KG1 (cell line): ENCODE measurements at regions not wholly inside any gene's neighbourhood (a gene's known extent, or its start where the extent isn't known, plus 50 kb on each side); places are given as distances from the start of the nearest gene placed in this dataset.
"Not testable (repeated sequence)": the region's sequence is repeated elsewhere in the genome, so short reads cannot be mapped to it uniquely, and the experiment has no call there.

ENCODE experiments used
- DNase-seq: peaks from one replicate; lab custom pipeline; 2025; lab: John Stamatoyannopoulos, UW

DNA sequence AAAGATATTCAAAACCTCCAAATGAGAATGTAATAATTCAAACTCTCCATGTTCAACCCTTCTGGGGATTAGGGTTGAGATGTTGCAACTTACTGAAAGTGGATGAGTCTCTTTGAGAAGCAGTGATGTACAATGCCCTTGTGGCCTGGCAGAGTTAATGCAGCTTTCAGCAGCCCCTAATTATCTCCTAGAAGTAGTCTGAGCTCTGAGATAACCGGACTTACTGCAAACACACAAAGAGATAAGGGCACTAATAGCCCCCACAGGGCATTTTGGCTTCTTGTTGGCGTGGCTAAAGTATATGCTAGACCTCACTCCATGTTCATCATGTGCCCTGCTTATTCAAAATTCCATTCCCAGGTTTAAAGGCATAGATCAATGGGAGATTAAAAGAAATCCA, 404.7 kb downstream of the NEBL start:
- no peak for DNase-seq

DNA sequence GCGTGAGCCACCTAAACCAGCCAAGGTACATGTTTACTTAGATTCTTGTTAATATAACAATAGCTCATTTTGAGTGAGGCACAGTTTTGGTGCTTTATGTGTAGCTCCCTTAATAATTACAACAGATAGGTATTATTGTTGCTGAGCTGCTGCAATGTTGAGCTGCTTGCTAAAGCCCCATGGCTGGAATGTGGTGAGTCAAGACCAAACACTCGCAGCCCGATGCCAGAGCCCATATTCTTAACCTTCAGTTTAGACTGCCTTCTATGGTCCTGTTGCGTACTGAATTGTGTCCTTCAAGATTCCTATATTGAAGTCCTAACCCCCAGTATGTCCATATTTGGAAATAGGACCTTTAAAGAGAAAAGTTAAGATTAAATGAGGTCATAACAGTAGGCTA, 407.1 kb downstream of the NEBL start:
- DNase-seq, result no peak

DNA sequence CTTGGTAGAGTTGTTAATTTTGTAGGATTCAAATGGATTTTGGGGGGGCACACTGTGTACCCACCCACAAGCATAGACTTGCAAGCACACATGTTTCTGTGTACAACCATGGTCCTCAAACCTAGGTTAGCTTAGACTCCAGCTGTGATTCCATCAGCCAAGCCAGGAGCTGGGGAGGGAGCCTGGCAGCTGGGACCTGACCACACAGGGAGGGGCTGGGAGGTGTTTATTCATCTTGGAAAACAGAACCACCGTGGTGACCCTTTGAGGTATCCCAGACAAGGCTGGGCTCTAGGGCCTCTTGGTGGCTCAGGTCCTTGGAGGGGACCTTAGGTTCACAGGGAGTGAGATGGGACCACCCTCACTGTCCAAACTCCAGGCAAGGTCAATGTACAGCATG, 410.3 kb downstream of the NEBL start:
- DNase-seq, result no peak

DNA sequence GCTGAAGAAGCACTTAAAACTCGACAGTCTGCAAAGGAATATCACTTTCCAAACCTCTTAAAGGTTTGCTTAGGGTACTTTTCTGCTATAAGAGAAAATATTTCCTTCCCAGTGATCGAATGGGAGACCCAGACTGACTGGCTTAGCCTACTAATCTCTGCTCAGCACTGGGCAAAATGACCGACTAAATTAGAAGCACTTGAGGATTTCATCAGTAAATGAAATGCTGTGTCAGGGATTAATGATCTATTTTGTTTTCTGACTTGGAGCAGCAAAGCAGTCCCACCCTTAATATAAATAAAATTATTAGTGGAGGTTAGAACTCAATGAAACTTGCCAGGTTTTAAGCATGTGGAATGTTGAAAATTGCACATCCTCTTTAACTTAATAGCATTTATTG, 411.6 kb downstream of the NEBL start:
- DNase-seq, result no peak

DNA sequence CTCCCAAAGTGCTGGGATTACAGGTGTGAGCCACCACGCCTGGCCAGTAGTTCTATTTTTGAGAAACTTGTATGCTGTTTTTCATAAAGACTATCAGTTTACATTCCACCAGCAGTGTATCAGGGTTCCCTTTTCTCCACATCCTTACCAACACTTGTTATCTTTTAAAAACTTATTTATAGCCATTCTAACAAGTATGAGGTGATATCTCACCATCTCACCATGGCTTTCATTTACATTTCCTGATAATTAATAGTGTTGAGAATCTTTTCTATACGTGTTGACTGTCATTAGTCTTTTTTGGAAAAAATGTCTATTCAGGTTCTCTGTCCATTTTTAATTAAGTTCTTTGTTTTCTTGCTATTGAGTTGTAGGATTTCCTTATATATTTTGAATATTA, 416.1 kb downstream of the NEBL start:
- no peak for DNase-seq

DNA sequence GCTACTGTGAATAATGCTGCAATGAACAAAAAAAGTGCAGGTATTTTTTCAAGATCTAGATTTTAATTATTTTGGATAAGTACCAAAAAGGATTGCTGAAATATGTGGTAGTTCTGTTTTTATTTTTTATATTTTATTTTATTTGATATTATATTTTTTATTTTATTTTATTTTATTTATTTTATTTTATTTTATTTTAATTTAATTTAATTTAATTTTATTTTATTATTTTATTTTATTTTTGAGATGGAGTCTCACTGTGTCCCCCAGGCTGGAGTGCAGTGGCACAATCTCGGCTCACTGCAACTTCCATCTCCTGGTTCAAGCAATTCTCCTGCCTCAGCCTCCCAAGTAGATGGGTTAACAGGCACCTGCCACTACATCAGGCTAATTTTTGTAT, 416.5 kb downstream of the NEBL start:
- DNase-seq, result not testable (repeated sequence)

DNA sequence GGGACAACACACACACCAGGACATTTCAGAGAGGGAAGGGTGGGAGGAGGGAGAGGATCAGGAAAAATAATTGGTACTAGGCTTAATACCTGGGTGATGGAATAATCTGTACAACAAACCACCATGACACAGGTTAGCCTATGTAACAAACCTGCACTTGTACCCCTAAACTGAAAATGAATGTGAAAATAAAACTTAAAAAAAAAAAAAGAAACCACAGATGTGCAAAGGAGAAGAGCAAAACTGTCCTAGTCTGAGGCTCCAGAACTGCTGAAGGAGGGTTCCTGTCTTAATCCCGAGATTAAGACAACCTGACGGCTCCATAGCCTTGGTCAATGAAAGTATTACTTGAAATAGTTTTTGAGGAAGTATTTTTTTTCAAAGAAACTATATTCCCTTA, 423.0 kb downstream of the NEBL start:
- DNase-seq, result no peak

DNA sequence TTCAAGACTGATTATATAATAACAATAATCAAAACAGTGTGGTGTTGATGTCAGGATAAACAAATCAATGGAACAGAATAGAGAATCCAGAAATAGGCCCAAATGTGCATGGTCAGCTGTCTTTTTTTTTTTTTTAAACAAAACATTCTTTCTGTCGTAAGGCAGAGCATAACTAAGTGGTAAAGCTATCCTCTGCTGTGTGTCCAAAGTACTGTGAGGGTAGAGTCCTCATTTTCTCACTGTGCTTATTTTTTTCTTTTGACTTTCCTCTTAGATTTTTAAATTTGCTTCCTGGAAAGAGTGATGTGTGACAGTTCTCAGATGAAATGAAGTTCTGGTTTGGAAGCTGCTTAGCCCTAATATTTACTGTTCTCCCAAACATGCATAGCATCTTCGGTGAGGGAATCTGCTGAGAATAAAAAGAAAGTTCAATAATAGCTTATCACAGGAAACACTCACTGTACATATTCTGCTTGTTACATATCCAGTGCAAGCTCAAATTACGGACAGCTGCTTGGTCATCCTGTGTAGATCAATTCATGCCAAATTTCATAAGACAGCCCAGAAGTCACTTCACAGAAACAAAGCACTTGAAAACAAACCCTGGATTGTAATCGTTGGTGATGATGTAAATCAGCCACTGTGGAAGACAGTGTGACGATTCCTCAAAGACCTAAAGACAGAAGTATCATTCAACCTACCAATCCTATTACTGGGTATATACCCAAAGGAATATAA, 423.9 kb downstream of the NEBL start:
- DNase-seq, result no peak

DNA sequence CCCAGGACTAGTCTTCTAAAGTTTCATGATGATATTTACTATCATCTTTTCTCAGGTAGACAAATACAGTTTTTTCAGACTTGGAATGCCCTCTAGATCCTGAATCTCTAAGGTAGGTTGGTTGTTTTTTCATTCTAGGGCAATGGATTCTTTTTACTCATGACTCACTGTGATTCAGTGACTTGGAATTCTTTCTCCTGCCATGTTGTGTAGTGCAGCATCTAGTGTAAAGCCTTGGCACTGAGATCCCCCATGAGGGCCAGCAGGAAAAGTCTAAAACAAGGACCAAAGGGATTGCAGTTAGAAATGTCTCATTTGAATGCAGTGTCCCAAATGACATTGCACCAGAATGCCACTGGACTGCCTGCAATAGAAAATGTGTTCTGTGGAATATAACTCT, 430.4 kb downstream of the NEBL start:
- DNase-seq, result no peak

DNA sequence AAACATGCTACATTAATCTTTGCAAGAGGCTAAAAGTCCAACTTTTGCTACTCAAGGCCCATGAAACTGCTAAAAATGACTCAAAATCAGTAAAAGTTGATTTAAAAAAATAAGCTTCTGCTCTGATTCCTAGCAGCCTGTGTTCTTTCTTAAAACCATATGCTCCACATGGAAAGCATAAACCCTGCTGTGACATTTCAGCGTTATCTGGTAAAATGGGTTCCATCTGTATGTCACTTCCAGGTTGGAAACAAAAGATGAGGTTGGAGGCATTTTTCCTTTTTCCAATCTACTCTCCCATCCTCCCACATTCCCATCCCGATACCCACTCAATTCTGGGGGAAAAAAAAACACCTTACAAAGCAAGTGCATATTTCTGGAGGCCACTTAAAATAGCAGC, 439.5 kb downstream of the NEBL start:
- no peak for DNase-seq

DNA sequence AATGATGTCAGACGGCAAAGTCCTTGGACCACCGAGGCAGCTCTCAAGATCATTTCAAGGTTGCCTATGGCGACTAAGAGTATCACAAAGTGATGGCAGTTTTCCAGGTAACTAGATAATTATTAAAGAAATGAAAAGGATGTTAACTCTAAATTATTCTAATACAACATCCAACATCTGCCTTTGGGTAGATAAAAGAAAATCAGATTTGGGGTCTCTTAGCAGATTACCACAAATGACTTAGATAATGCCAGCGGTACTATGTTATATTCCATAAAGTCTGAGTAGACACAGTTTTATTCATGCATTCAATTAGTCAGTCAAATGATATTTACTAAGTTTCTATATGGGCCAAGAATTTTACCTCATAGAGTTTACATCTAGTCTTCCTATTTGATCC, 441.3 kb downstream of the NEBL start:
- no peak for DNase-seq

DNA sequence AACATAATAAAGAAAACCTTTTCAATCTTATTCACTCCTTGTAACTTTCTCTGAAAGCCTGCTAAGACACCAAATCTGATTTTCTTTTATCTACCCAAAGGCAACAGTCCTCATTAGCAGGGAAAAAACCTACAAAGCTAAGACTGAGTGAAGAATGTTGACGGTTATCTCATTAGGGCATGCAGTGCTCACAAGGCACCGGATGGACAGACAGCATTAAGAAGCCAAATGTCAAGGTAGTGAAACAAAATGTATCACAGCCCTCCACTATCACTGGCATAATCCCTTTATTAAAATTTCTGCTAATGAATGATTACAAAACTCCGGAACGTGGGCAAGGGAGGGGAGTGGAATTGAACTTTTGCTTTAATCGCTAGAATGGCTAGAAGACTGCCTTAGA, 442.8 kb downstream of the NEBL start:
- DNase-seq, result no peak

DNA sequence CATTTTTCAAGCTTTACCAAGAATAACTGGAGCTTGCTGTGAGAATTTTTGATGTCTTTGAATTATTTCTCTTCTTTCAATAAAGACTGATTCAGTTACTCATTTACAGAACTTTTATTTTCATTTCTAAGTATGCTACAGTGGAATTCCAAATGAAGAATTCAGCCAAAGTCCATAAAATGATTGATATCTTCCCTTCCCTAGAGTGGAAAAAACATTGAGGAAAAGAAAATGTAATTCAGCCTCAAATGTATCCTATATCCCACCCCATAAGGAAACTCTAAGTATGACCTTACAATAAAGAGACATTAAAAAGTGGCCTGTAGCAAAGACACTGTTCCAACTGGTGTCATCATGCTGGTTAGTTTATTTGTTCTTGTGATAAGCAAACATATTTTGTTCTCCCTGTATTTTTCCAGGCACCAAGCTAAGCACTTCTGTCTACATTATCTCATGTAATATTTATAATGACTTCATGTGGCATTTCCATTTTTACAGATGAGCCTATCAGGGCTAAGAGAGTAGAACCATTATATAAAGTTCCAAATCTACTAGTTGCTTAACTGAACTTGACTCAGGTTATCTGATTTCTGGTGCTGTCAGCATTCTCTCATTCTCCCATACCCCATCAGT, 450.4 kb downstream of the NEBL start:
- DNase-seq, result no peak

DNA sequence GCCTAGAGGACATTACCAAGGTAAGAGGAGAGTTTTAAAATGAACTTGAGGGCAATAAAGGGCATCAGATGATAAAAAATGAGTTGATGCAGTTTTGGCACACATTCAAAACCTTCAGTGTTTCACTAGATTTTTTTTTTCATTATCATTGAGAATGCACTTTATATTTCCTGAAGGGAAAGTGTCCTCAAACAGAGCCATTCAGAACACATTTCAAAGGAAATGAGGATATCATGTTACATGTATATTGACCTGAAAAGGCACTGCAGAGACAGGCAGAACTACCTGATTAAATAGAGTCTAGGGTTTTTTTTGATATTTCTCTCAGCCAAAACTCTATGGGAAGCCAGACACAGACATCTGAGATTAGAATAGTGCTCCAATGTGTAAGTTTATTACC, 454.0 kb downstream of the NEBL start:
- no peak for DNase-seq

DNA sequence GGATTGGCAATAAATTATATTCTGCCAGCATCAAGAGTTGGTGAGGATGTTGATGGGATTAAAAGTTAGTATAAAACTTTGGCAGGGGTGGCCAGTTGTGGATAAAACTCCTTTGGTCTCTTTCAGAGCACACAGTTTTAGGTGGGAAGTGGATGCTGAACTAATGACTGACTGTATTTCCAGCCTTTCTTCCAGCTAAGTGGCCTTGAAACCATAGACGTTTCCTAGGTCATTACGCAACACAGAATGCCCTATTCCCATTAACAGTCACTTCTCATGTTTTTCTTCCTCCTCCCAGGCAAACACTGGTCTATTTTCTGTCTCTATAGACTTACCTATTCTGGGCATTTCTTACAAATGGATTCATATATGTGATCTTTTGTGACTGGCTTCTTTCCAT, 467.4 kb downstream of the NEBL start:
- DNase-seq, result no peak

DNA sequence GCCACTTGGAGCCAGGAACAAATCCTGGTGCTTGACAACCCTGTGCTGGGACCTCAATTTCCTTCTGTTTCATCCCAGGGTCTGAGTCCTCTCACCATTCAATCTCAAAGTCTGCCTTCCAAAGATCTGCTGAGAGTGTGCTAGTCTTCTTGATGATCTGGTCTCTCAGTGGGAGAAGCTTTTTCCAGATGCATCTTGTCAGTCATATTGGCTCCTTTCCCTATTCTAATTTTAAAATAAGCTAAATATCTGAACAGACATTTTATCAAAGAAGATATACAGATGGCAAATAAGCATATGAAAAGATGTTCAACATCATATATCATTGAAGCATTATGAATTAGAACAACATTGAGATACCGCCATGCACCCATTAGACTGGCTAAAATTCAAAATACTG, 469.3 kb downstream of the NEBL start:
- no peak for DNase-seq

DNA sequence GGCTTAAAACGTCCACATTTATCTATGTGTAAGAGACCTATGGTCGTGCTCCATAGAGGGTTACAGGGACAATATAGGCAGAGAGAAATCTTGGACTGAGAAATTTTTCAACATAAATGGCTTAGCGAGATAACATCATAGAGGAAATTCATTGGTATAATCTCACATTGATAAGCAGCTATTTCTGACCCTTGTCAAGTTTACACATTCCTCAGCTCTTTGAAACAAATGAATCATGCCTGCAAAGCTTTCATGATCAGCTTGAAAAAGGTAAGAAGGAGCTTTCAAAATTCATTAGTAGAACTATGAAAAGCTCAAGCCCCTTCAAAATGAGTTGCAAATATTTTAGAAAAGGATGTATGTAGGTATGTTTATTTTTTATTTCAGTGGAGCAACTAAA, 478.8 kb downstream of the NEBL start:
- no peak for DNase-seq

DNA sequence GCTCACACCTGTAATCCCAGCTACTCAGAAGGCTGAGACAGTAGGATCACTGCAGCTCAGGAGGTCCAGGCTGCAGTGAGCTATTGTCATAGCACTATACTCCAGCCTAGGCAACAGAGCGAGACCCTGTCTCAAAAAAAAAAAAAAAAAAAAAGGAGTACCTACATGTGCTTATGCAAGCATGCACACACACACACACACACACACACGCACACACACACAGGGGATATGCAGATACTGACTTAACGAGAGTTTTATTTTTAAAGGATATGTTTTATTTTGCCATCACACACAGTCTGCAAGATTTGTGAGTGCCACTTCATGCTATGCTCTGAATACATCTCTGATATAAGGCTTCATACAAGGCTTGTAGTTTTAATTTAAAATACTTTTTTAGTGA, 479.3 kb downstream of the NEBL start:
- DNase-seq, result no peak

DNA sequence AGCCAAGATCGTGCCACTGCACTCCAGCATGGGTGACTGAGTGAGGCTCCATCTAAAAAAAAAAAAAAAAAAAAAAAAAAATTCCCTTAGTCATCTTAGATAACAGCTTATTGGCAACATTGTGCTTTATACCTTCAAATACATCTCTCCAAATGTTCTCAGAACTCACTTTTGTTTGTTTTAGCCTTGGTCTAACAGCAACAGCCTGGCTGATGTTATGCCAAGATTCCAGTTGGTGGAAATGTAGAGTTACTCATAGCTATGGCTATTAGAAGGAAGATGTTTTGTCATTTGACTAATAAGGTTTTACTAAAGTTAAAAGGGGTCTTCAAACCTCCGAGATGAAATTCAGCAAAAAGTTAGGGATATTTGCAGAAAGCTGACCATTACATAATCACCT, 481.4 kb downstream of the NEBL start:
- no peak for DNase-seq

DNA sequence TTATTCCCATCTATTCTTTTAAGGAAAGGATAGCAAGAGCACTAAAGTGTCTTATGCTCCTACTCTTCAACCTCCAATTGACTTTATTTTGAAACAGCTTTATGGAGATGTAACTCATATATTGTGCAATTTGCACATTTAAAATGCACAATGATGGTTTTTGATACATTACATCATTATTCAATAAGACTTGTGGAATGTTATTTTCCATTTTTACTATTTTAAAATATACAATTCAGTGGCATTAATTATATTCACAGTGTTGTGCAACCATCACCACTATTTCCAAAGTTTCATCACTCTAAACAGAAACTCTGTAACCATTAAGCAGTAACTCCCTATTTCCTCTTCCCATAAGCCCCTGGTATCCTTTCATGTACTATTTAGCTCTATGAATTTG, 489.8 kb downstream of the NEBL start:
- no peak for DNase-seq

DNA sequence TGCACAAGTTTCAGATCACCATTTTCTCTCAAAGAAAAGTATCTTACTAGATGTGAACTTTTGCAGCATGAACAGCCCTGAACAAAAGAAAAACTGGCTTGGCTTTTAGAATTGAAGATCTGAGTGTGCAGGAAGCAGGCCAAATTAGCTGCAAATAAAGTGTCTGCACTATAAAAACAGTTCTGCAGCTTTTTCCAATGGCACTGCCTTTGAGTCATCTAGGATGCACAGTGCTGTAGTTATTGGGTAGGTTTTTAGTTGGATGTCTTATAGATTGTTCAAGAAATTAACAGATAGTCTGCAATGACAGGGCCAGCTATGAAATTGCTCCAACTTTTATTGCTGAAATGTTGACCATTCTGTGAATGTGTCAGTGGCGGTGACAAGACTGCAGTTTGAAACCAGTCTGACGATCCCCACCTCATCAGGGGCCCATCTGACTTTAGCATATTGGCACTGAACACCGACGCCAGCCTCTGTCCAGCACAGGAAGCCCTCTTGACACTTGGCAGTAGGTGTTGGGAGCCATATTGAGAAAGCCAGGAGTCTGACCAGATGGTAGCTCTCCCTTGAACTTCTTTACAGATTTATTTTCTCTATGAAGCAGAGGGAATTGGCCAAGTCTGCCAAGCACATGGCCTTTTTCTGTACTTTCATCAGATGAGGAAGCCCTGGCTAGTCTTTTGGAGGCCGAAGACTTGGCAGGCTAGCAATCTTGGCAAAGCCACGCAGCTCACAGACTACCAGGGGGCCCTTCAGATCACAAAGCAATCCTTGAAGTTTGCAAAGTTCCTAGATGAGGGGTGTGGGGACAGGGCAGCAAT, 490.6 kb downstream of the NEBL start:
- DNase-seq, result no peak

DNA sequence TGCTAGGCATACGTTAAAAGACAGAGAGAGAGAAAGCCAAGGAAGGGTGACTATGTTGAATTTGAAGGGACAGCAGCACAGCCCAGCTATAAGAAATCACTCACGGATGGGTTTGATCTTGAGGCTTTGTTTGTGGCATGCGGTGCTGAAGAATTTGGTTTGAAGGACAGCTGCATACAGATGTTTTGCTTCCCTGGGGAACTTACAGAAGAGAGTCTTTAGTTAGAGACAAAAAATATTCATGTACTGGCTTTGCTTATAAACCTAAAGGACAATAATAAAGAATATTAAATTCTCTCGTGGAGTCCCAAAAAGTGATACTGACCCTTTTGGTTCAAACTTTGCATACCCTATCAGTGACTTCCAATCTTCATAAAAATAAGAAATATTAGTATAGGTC, 491.4 kb downstream of the NEBL start:
- no peak for DNase-seq

DNA sequence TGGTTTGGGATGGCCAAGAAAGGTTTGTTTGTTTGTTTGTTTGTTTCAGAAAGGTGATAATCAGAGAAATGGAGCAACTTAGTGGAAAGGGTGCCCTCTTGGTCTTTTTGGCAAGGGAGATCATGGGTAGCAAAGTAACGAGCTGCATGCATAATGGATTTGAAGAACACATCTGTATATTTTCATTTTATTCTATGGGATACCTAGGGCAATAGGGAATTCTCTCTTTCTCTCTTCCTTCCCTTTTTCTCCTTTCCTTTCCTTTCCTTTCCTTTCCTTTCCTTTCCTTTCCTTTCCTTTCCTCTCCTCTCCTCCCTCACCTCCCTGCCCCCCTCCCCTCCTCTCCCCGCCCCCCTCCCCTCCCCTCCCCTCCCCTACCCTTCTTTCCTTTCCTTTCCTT, 492.1 kb downstream of the NEBL start:
- DNase-seq, result no peak
